ENCODE measurements at regions not wholly inside any gene's neighbourhood (a gene's known extent, or its start where the extent isn't known, plus 50 kb on each side); places are given as distances from the start of the nearest gene placed in this dataset.

- Histone ChIP-seq H3K27me3 (ENCODE audit: control insufficient read depth in 4 of 4, insufficient read depth in 4 of 4, low read length in 3 of 4) (no peaks in the 10 kb centered on the region), H3K4me1 (ENCODE audit: control insufficient read depth in 4 of 4, insufficient read depth in 4 of 4, low read length in 3 of 4) (peaks cover 0 to 12% (median 2%) of the 10 kb centered on the region in 4 donors), H3K4me3 (ENCODE audit: low read depth in 1 of 3, low read length in 3 of 3) (no peak overlapping the region), H3K9ac (ENCODE audit: low read depth in 1 of 2, low read length in 2 of 2) (no peak overlapping the region), H3K9me3 (ENCODE audit: control insufficient read depth in 4 of 4, low read length in 3 of 4) (no peaks in the 10 kb centered on the region), H3K27ac (ENCODE audit: low read depth in 1 of 2, low read length in 2 of 2) (no peak overlapping the region), H3K36me3 (ENCODE audit: control insufficient read depth in 4 of 4, insufficient read depth in 3 of 4, low read depth in 1 of 4, low read length in 3 of 4) (no peaks in the 10 kb centered on the region)
- 85% methylated on average over 3 of the region's 3 CpGs for WGBS
- TF ChIP-seq MAX (IDR thresholded peaks at IDR 0.05): no peak
- no peak for TF ChIP-seq NR2F2 (IDR thresholded peaks at IDR 0.05)
- no peak for TF ChIP-seq GABPA (IDR thresholded peaks at IDR 0.05 in 1 of 2, conservative IDR thresholded peaks at IDR 0.05 in 1 of 2)
- TF ChIP-seq RXRA (IDR thresholded peaks at IDR 0.05): no peak
- TF ChIP-seq ATF3 (IDR thresholded peaks at IDR 0.05): no peak
- no peak for TF ChIP-seq FOXA1 (IDR thresholded peaks at IDR 0.05)
- no peak for TF ChIP-seq SP1 (IDR thresholded peaks at IDR 0.05)
- TF ChIP-seq JUND (IDR thresholded peaks at IDR 0.05): no peak
- TF ChIP-seq, protein P1, sequence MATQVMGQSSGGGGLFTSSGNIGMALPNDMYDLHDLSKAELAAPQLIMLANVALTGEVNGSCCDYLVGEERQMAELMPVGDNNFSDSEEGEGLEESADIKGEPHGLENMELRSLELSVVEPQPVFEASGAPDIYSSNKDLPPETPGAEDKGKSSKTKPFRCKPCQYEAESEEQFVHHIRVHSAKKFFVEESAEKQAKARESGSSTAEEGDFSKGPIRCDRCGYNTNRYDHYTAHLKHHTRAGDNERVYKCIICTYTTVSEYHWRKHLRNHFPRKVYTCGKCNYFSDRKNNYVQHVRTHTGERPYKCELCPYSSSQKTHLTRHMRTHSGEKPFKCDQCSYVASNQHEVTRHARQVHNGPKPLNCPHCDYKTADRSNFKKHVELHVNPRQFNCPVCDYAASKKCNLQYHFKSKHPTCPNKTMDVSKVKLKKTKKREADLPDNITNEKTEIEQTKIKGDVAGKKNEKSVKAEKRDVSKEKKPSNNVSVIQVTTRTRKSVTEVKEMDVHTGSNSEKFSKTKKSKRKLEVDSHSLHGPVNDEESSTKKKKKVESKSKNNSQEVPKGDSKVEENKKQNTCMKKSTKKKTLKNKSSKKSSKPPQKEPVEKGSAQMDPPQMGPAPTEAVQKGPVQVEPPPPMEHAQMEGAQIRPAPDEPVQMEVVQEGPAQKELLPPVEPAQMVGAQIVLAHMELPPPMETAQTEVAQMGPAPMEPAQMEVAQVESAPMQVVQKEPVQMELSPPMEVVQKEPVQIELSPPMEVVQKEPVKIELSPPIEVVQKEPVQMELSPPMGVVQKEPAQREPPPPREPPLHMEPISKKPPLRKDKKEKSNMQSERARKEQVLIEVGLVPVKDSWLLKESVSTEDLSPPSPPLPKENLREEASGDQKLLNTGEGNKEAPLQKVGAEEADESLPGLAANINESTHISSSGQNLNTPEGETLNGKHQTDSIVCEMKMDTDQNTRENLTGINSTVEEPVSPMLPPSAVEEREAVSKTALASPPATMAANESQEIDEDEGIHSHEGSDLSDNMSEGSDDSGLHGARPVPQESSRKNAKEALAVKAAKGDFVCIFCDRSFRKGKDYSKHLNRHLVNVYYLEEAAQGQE (IDR thresholded peaks at IDR 0.05): no peak
- no peak for TF ChIP-seq EGR1 (IDR thresholded peaks at IDR 0.05; ENCODE audit: low read depth in 2 of 2)
- DNase-seq (ENCODE audit: low spot score): no peak
These were observed 129.5 kb upstream of the CPEB4 start for GRCh38 chr5:173758676-173759075.

- TF ChIP-seq EGR1 (IDR thresholded peaks at IDR 0.05; ENCODE audit: low read depth in 2 of 2) (no peak), FOXA1 (IDR thresholded peaks at IDR 0.05) (no peak), MAX (IDR thresholded peaks at IDR 0.05) (no peak), SP1 (IDR thresholded peaks at IDR 0.05) (no peak), NR2F2 (IDR thresholded peaks at IDR 0.05) (no peak)
- no peak for DNase-seq (ENCODE audit: low spot score)
- Histone ChIP-seq H3K4me3 (ENCODE audit: low read depth in 1 of 3, low read length in 3 of 3) (no peak overlapping the region), H3K27me3 (ENCODE audit: control insufficient read depth in 4 of 4, insufficient read depth in 4 of 4, low read length in 3 of 4) (no peaks in the 10 kb centered on the region), H3K9ac (ENCODE audit: low read depth in 1 of 2, low read length in 2 of 2) (no peak overlapping the region), H3K9me3 (ENCODE audit: control insufficient read depth in 4 of 4, low read length in 3 of 4) (no peaks in the 10 kb centered on the region), H3K27ac (ENCODE audit: low read depth in 1 of 2, low read length in 2 of 2) (no peak overlapping the region), H3K4me1 (ENCODE audit: control insufficient read depth in 4 of 4, insufficient read depth in 4 of 4, low read length in 3 of 4) (peaks cover under 1 to 21% (median 8%) of the 10 kb centered on the region in 4 donors), H3K36me3 (ENCODE audit: control insufficient read depth in 4 of 4, insufficient read depth in 3 of 4, low read depth in 1 of 4, low read length in 3 of 4) (no peaks in the 10 kb centered on the region)
- WGBS: 96% methylated on average over 8 of the region's 8 CpGs
These were observed 128.5 kb upstream of the CPEB4 start for GRCh38 chr5:173759691-173760090.

DNA sequence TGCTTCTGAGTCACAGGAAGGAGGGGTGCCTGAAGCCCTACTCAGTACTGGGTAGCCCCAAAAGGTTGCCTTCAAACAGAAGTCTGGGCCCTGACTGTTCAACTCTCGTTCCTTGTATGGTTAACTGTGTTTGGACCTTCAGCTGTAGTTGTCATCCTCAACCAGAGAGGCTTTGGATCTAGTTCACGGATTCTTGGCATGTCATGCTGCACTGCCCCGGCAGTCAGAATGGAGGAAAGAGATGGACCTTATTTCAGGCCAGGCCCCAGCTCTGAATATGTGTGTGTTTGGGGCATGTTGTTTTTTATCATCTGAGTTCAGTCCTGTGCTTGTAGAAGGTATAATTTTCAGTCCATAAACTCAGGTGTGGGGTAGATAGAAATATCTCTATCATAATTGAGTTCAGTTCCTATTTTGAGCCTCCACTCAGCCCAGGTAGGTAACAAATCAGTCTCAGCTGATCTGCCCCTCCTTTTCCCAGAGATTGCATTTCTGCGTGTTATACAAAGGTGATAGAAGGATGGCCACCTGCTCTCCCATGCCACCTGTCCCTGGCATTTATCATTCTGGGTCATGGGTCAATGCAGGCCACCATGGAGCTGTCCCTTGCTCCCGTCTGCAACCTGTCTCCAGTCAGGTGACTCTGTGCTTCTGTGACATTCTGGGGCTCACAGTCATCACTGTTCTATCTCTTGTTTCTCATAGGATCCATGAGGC is 127.5 kb upstream of the CPEB4 start:
- Histone ChIP-seq H3K36me3 (ENCODE audit: control insufficient read depth in 4 of 4, insufficient read depth in 3 of 4, low read depth in 1 of 4, low read length in 3 of 4) (no peaks in the 10 kb centered on the region), H3K9ac (ENCODE audit: low read depth in 1 of 2, low read length in 2 of 2) (no peak overlapping the region), H3K27ac (ENCODE audit: low read depth in 1 of 2, low read length in 2 of 2) (no peak overlapping the region), H3K27me3 (ENCODE audit: control insufficient read depth in 4 of 4, insufficient read depth in 4 of 4, low read length in 3 of 4) (no peaks in the 10 kb centered on the region), H3K4me1 (ENCODE audit: control insufficient read depth in 4 of 4, insufficient read depth in 4 of 4, low read length in 3 of 4) (peaks cover 3 to 24% (median 11%) of the 10 kb centered on the region in 4 donors), H3K9me3 (ENCODE audit: control insufficient read depth in 4 of 4, low read length in 3 of 4) (no peaks in the 10 kb centered on the region), H3K4me3 (ENCODE audit: low read depth in 1 of 3, low read length in 3 of 3) (no peak overlapping the region)
- no peak for DNase-seq (ENCODE audit: low spot score)
- WGBS: 81% methylated on average over 5 of the region's 5 CpGs
- TF ChIP-seq, protein P2, sequence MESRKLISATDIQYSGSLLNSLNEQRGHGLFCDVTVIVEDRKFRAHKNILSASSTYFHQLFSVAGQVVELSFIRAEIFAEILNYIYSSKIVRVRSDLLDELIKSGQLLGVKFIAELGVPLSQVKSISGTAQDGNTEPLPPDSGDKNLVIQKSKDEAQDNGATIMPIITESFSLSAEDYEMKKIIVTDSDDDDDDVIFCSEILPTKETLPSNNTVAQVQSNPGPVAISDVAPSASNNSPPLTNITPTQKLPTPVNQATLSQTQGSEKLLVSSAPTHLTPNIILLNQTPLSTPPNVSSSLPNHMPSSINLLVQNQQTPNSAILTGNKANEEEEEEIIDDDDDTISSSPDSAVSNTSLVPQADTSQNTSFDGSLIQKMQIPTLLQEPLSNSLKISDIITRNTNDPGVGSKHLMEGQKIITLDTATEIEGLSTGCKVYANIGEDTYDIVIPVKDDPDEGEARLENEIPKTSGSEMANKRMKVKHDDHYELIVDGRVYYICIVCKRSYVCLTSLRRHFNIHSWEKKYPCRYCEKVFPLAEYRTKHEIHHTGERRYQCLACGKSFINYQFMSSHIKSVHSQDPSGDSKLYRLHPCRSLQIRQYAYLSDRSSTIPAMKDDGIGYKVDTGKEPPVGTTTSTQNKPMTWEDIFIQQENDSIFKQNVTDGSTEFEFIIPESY (IDR thresholded peaks at IDR 0.05): no peak
- TF ChIP-seq HNF4A (conservative IDR thresholded peaks at IDR 0.05) (no peak), GABPA (IDR thresholded peaks at IDR 0.05 in 1 of 2, conservative IDR thresholded peaks at IDR 0.05 in 1 of 2) (no peak), YY1 (IDR thresholded peaks at IDR 0.05) (no peak), EGR1 (IDR thresholded peaks at IDR 0.05; ENCODE audit: low read depth in 2 of 2) (no peak), RAD21 (IDR thresholded peaks at IDR 0.05) (no peak), SP1 (IDR thresholded peaks at IDR 0.05) (no peak), TAF1 (conservative IDR thresholded peaks at IDR 0.05) (no peak), RXRA (IDR thresholded peaks at IDR 0.05) (no peak), ATF3 (IDR thresholded peaks at IDR 0.05) (no peak)
- TF ChIP-seq, protein P1 (IDR thresholded peaks at IDR 0.05): no peak

Measured in liver (tissue), 7 donors.